Brain pericyte (primary cell): ENCODE measurements at regions not wholly inside any gene's neighbourhood (a gene's known extent, or its start where the extent isn't known, plus 50 kb on each side); places are given as distances from the start of the nearest gene placed in this dataset.
"Not testable (repeated sequence)": the region's sequence is repeated elsewhere in the genome, so short reads cannot be mapped to it uniquely, and the experiment has no call there.

ENCODE experiments used
- DNase-seq: peaks from one replicate; pipeline ENCODE4 v3.0.0-alpha.2; 2012; ENCODE audit warnings: low read depth, low spot score

GRCh38 chr18:76643996-76644395, 149.0 kb upstream of the ZNF516 start:
- no peak for DNase-seq

- DNase-seq, result no peak
These were observed 148.2 kb upstream of the ZNF516 start for GRCh38 chr18:76643199-76643598.

- DNase-seq, result no peak
These were observed 145.4 kb upstream of the ZNF516 start for GRCh38 chr18:76640438-76640837.

GRCh38 chr18:76634564-76634963, 139.5 kb upstream of the ZNF516 start:
- DNase-seq, result no peak

GRCh38 chr18:76633588-76634269, 138.7 kb upstream of the ZNF516 start:
- DNase-seq, result no peak

- no peak for DNase-seq
These were observed 132.4 kb upstream of the ZNF516 start for GRCh38 chr18:76627444-76627843.

- no peak for DNase-seq
These were observed 131.9 kb upstream of the ZNF516 start for GRCh38 chr18:76626991-76627390.

- no peak for DNase-seq
These were observed 127.6 kb upstream of the ZNF516 start for GRCh38 chr18:76622651-76623050.

- no peak for DNase-seq
These were observed 126.9 kb upstream of the ZNF516 start for GRCh38 chr18:76621782-76622495.

- DNase-seq, result no peak
These were observed 126.2 kb upstream of the ZNF516 start for GRCh38 chr18:76621226-76621625.

- DNase-seq, result peak; percentile 34
These were observed 125.5 kb upstream of the ZNF516 start for GRCh38 chr18:76620321-76621170.

- no peak for DNase-seq
These were observed 124.7 kb upstream of the ZNF516 start for GRCh38 chr18:76619621-76620315.

- DNase-seq, result no peak
These were observed 124.2 kb upstream of the ZNF516 start for GRCh38 chr18:76619261-76619620.

GRCh38 chr18:76618721-76619120, 123.7 kb upstream of the ZNF516 start:
- no peak for DNase-seq

GRCh38 chr18:76616373-76616772, 121.3 kb upstream of the ZNF516 start:
- no peak for DNase-seq

GRCh38 chr18:76615065-76615733, 120.2 kb upstream of the ZNF516 start:
- no peak for DNase-seq

- no peak for DNase-seq
These were observed 118.7 kb upstream of the ZNF516 start for GRCh38 chr18:76613755-76614120.

- DNase-seq, result no peak
These were observed 118.2 kb upstream of the ZNF516 start for GRCh38 chr18:76613053-76613754.

GRCh38 chr18:76611750-76612045, 116.7 kb upstream of the ZNF516 start:
- DNase-seq, result not testable (repeated sequence)

GRCh38 chr18:76610933-76611749, 116.1 kb upstream of the ZNF516 start:
- no peak for DNase-seq
